ENCODE measurements at regions not wholly inside any gene's neighbourhood (a gene's known extent, or its start where the extent isn't known, plus 50 kb on each side); places are given as distances from the start of the nearest gene placed in this dataset.

GRCh38 chr6:137776256-137776655, 90.8 kb upstream of the TNFAIP3 start:
- no peak overlapping the region for H2AFZ ChIP-seq
- no peak overlapping the region for H3K4me2 ChIP-seq (ENCODE audit: low read length)

GRCh38 chr6:137776786-137777686, 90.0 kb upstream of the TNFAIP3 start:
- Histone ChIP-seq H3K36me3 (ENCODE audit: control insufficient read depth, insufficient read depth, low read length) (no peaks in the 10 kb centered on the region), H3K79me2 (no peaks in the 10 kb centered on the region), H3K27ac (no peak overlapping the region), H3K4me3 (ENCODE audit: low read depth, low read length) (no peak overlapping the region), H3K4me1 (no peaks in the 10 kb centered on the region), H3K9ac (no peak overlapping the region), H3K4me2 (ENCODE audit: low read length) (no peak overlapping the region), H3K9me3 (ENCODE audit: control insufficient read depth, low read length) (no peaks in the 10 kb centered on the region), H2AFZ (no peak overlapping the region), H3K27me3 (ENCODE audit: control insufficient read depth, insufficient read depth, low read length) (no peaks in the 10 kb centered on the region)
- TF ChIP-seq, protein P1, sequence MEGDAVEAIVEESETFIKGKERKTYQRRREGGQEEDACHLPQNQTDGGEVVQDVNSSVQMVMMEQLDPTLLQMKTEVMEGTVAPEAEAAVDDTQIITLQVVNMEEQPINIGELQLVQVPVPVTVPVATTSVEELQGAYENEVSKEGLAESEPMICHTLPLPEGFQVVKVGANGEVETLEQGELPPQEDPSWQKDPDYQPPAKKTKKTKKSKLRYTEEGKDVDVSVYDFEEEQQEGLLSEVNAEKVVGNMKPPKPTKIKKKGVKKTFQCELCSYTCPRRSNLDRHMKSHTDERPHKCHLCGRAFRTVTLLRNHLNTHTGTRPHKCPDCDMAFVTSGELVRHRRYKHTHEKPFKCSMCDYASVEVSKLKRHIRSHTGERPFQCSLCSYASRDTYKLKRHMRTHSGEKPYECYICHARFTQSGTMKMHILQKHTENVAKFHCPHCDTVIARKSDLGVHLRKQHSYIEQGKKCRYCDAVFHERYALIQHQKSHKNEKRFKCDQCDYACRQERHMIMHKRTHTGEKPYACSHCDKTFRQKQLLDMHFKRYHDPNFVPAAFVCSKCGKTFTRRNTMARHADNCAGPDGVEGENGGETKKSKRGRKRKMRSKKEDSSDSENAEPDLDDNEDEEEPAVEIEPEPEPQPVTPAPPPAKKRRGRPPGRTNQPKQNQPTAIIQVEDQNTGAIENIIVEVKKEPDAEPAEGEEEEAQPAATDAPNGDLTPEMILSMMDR (IDR thresholded peaks at IDR 0.05): no peak

More at GRCh38 chr6:137776256-137776655, 90.8 kb upstream of the TNFAIP3 start:
- Histone ChIP-seq H3K79me2 (no peaks in the 10 kb centered on the region), H3K36me3 (ENCODE audit: control insufficient read depth, insufficient read depth, low read length) (no peaks in the 10 kb centered on the region), H3K4me1 (no peaks in the 10 kb centered on the region), H3K9ac (no peak overlapping the region), H3K27ac (no peak overlapping the region), H3K27me3 (ENCODE audit: control insufficient read depth, insufficient read depth, low read length) (no peaks in the 10 kb centered on the region), H3K9me3 (ENCODE audit: control insufficient read depth, low read length) (no peaks in the 10 kb centered on the region), H3K4me3 (ENCODE audit: low read depth, low read length) (no peak overlapping the region)
- TF ChIP-seq, protein P1 (IDR thresholded peaks at IDR 0.05): no peak

DNA sequence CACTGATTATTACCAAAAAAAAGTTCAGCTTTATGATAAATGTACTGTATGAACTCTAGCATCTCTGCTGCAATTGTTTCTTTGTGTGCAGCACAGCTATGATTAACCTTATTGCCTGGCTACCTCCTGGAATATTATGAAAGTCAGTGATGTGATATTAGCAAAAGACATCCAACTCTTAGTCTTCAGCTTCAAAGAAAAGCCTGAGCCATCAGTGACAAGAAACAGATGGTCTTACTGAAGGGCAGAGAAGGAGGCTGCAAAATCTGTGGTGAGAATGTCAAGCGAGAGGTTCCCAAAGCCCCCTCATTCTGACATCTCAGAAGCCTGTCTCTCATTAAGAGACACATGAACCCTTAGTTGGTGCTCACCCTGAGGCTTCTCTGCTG, 89.4 kb upstream of the TNFAIP3 start:
- Histone ChIP-seq H3K4me1 (no peaks in the 10 kb centered on the region), H3K27ac (no peak overlapping the region), H3K4me3 (ENCODE audit: low read depth, low read length) (no peak overlapping the region), H3K27me3 (ENCODE audit: control insufficient read depth, insufficient read depth, low read length) (no peaks in the 10 kb centered on the region), H3K79me2 (no peaks in the 10 kb centered on the region), H3K9ac (no peak overlapping the region), H2AFZ (no peak overlapping the region), H3K36me3 (ENCODE audit: control insufficient read depth, insufficient read depth, low read length) (no peaks in the 10 kb centered on the region), H3K4me2 (ENCODE audit: low read length) (no peak overlapping the region), H3K9me3 (ENCODE audit: control insufficient read depth, low read length) (no peaks in the 10 kb centered on the region)
- TF ChIP-seq, protein P1 (IDR thresholded peaks at IDR 0.05): no peak

DNA sequence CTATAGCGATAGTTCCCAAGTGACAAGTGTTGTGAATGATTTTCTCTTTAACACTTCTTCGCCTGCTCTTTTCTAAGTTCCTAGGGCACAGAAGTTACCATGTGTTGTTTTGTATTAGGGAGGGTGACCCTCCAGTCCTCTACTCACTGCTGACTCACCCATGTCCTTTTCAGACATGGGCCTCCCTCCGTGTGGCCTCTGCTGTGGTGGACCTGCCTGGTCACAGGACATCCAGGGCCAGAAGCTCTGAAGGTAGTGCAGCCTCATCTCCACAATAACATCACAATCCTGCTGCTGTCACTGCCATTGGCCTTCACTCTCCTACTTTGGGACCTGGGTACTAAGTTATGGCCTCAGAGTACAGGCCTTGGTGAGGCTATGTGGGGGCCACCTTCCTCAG, 87.1 kb upstream of the TNFAIP3 start:
- H3K27me3 ChIP-seq (ENCODE audit: control insufficient read depth, insufficient read depth, low read length): no peaks in the 10 kb centered on the region
- no peaks in the 10 kb centered on the region for H3K79me2 ChIP-seq
- no peak overlapping the region for H3K9ac ChIP-seq
- H3K36me3 ChIP-seq (ENCODE audit: control insufficient read depth, insufficient read depth, low read length): no peaks in the 10 kb centered on the region
- no peak overlapping the region for H2AFZ ChIP-seq
- H3K4me2 ChIP-seq (ENCODE audit: low read length): no peak overlapping the region
- H3K4me1 ChIP-seq: no peaks in the 10 kb centered on the region
- TF ChIP-seq, protein P1 (IDR thresholded peaks at IDR 0.05): no peak
- no peaks in the 10 kb centered on the region for H3K9me3 ChIP-seq (ENCODE audit: control insufficient read depth, low read length)
- no peak overlapping the region for H3K27ac ChIP-seq
- no peak overlapping the region for H3K4me3 ChIP-seq (ENCODE audit: low read depth, low read length)
